Activated T-cell treated with anti-CD3 and anti-CD28 coated beads, Interleukin-2, amount 50 U/mL, for 4 hours (primary cell): ENCODE measurements at regions not wholly inside any gene's neighbourhood (a gene's known extent, or its start where the extent isn't known, plus 50 kb on each side); places are given as distances from the start of the nearest gene placed in this dataset.

ENCODE experiments used
- ATAC-seq, 2 donors: fragments of 200-7000 bp; cut with Tn5 transposase; one replicate each; pipeline ENCODE4 v1.10.0; 2021
- DNase-seq: peaks from one replicate; pipeline ENCODE4 v3.0.0-alpha.2; 2020
- H3K27me3 Mint-ChIP-seq: one replicate; pipeline ENCODE4 v1.8.0; 2021; ENCODE audit warnings: low read depth, mixed read lengths
- H3K36me3 Mint-ChIP-seq: one replicate; pipeline ENCODE4 v1.8.0; 2022; ENCODE audit warnings: mixed read lengths; ENCODE audit not compliant: insufficient read depth
- H3K4me1 Mint-ChIP-seq: one replicate; pipeline ENCODE4 v1.8.0; 2021; ENCODE audit warnings: low read depth, mixed read lengths
- H3K4me3 Mint-ChIP-seq: one replicate; pipeline ENCODE4 v1.8.0; 2021; ENCODE audit warnings: mild to moderate bottlenecking, moderate library complexity, mixed read lengths
- H3K9me3 Mint-ChIP-seq: one replicate; pipeline ENCODE4 v1.8.0; 2021; ENCODE audit warnings: mixed read lengths

- H3K27me3 Mint-ChIP-seq: peaks cover 4% of the 10 kb centered on the region
- no peak for ATAC-seq
Observed at GRCh38 chr15:94125156-94125555, 106.2 kb upstream of the MCTP2 start.

GRCh38 chr15:94122516-94122915 is 108.8 kb upstream of the MCTP2 start:
- Mint-ChIP-seq H3K4me3 (no peak overlapping the region), H3K27me3 (peaks cover 4% of the 10 kb centered on the region), H3K36me3 (no peaks in the 10 kb centered on the region), H3K9me3 (no peaks in the 10 kb centered on the region), H3K4me1 (no peaks in the 10 kb centered on the region)
- ATAC-seq: no peak
- no peak for DNase-seq

More at GRCh38 chr15:94125156-94125555, 106.2 kb upstream of the MCTP2 start:
- no peak for DNase-seq
- Mint-ChIP-seq H3K36me3 (no peaks in the 10 kb centered on the region), H3K4me3 (no peak overlapping the region), H3K4me1 (no peaks in the 10 kb centered on the region), H3K9me3 (no peaks in the 10 kb centered on the region)

GRCh38 chr15:94119923-94120775 is 111.2 kb upstream of the MCTP2 start:
- Mint-ChIP-seq H3K9me3 (no peaks in the 10 kb centered on the region), H3K4me1 (no peaks in the 10 kb centered on the region), H3K36me3 (no peaks in the 10 kb centered on the region), H3K27me3 (peaks cover 7% of the 10 kb centered on the region), H3K4me3 (no peak overlapping the region)
- DNase-seq: peak; percentile 7
- peak; percentile 75 to 85 for ATAC-seq

- no peaks in the 10 kb centered on the region for H3K36me3 Mint-ChIP-seq
- H3K9me3 Mint-ChIP-seq: no peaks in the 10 kb centered on the region
- DNase-seq (no peak), ATAC-seq (no peak)
- H3K27me3 Mint-ChIP-seq: peaks cover 11% of the 10 kb centered on the region
- H3K4me1 Mint-ChIP-seq: no peaks in the 10 kb centered on the region
- H3K4me3 Mint-ChIP-seq: no peak overlapping the region
Observed at GRCh38 chr15:94119298-94119811, 112.0 kb upstream of the MCTP2 start.

GRCh38 chr15:94110476-94111130 is 120.8 kb upstream of the MCTP2 start:
- H3K27me3 Mint-ChIP-seq: peaks cover 30% of the 10 kb centered on the region
- ATAC-seq: no peak
- DNase-seq: no peak
- H3K4me1 Mint-ChIP-seq: no peaks in the 10 kb centered on the region
- no peaks in the 10 kb centered on the region for H3K9me3 Mint-ChIP-seq
- no peak overlapping the region for H3K4me3 Mint-ChIP-seq
- H3K36me3 Mint-ChIP-seq: no peaks in the 10 kb centered on the region

- Mint-ChIP-seq H3K4me3 (no peak overlapping the region), H3K9me3 (no peaks in the 10 kb centered on the region), H3K27me3 (peaks cover 16% of the 10 kb centered on the region), H3K36me3 (no peaks in the 10 kb centered on the region), H3K4me1 (no peaks in the 10 kb centered on the region)
- ATAC-seq (no peak), DNase-seq (no peak)
Observed at GRCh38 chr15:94107652-94108051, 123.7 kb upstream of the MCTP2 start.

GRCh38 chr15:94105760-94106159 is 125.6 kb upstream of the MCTP2 start:
- Mint-ChIP-seq H3K4me3 (no peak overlapping the region), H3K9me3 (no peaks in the 10 kb centered on the region)
- no peak for ATAC-seq

GRCh38 chr15:94100863-94101262 is 130.5 kb upstream of the MCTP2 start:
- H3K27me3 Mint-ChIP-seq: peaks cover 14% of the 10 kb centered on the region
- H3K4me3 Mint-ChIP-seq: no peak overlapping the region
- H3K4me1 Mint-ChIP-seq: no peaks in the 10 kb centered on the region
- DNase-seq (no peak), ATAC-seq (no peak)
- H3K9me3 Mint-ChIP-seq: no peaks in the 10 kb centered on the region
- H3K36me3 Mint-ChIP-seq: no peaks in the 10 kb centered on the region

More at GRCh38 chr15:94105760-94106159, 125.6 kb upstream of the MCTP2 start:
- no peak for DNase-seq
- Mint-ChIP-seq H3K4me1 (no peaks in the 10 kb centered on the region), H3K36me3 (no peaks in the 10 kb centered on the region), H3K27me3 (peaks cover 16% of the 10 kb centered on the region)

GRCh38 chr15:94099574-94099960 is 131.8 kb upstream of the MCTP2 start:
- Mint-ChIP-seq H3K36me3 (no peaks in the 10 kb centered on the region), H3K4me1 (no peaks in the 10 kb centered on the region), H3K27me3 (peaks cover 12% of the 10 kb centered on the region), H3K4me3 (no peak overlapping the region), H3K9me3 (no peaks in the 10 kb centered on the region)
- ATAC-seq (no peak), DNase-seq (no peak)

GRCh38 chr15:94098921-94099573 is 132.3 kb upstream of the MCTP2 start:
- H3K4me3 Mint-ChIP-seq: no peak overlapping the region
- no peak for ATAC-seq

GRCh38 chr15:94097552-94097951 is 133.8 kb upstream of the MCTP2 start:
- Mint-ChIP-seq H3K9me3 (no peaks in the 10 kb centered on the region), H3K27me3 (peaks cover 10% of the 10 kb centered on the region), H3K4me3 (no peak overlapping the region), H3K4me1 (no peaks in the 10 kb centered on the region), H3K36me3 (no peaks in the 10 kb centered on the region)
- ATAC-seq (no peak), DNase-seq (no peak)

More at GRCh38 chr15:94098921-94099573, 132.3 kb upstream of the MCTP2 start:
- DNase-seq: no peak
- Mint-ChIP-seq H3K4me1 (no peaks in the 10 kb centered on the region), H3K36me3 (no peaks in the 10 kb centered on the region), H3K9me3 (no peaks in the 10 kb centered on the region), H3K27me3 (peaks cover 14% of the 10 kb centered on the region)

GRCh38 chr15:94094310-94094709 is 137.1 kb upstream of the MCTP2 start:
- H3K4me3 Mint-ChIP-seq: no peak overlapping the region
- peaks cover 4% of the 10 kb centered on the region for H3K27me3 Mint-ChIP-seq
- H3K9me3 Mint-ChIP-seq: no peaks in the 10 kb centered on the region
- ATAC-seq (no peak), DNase-seq (no peak)
- H3K4me1 Mint-ChIP-seq: no peaks in the 10 kb centered on the region
- H3K36me3 Mint-ChIP-seq: no peaks in the 10 kb centered on the region

- no peak for ATAC-seq
- H3K4me3 Mint-ChIP-seq: no peak overlapping the region
- no peaks in the 10 kb centered on the region for H3K9me3 Mint-ChIP-seq
- DNase-seq: no peak
- H3K36me3 Mint-ChIP-seq: no peaks in the 10 kb centered on the region
- H3K27me3 Mint-ChIP-seq: peaks cover 18% of the 10 kb centered on the region
- H3K4me1 Mint-ChIP-seq: no peaks in the 10 kb centered on the region
Observed at GRCh38 chr15:94086341-94086740, 145.0 kb upstream of the MCTP2 start.

- Mint-ChIP-seq H3K4me1 (no peaks in the 10 kb centered on the region), H3K27me3 (peaks cover 20% of the 10 kb centered on the region), H3K4me3 (no peak overlapping the region), H3K9me3 (no peaks in the 10 kb centered on the region), H3K36me3 (no peaks in the 10 kb centered on the region)
- DNase-seq (no peak), ATAC-seq (no peak)
Observed at GRCh38 chr15:94083467-94084052, 147.8 kb upstream of the MCTP2 start.
